CD4-positive, alpha-beta T cell treated with Interleukin-10 for 1 hour (primary cell): ENCODE measurements at regions not wholly inside any gene's neighbourhood (a gene's known extent, or its start where the extent isn't known, plus 50 kb on each side); places are given as distances from the start of the nearest gene placed in this dataset.
"Not testable (repeated sequence)": the region's sequence is repeated elsewhere in the genome, so short reads cannot be mapped to it uniquely, and the experiment has no call there.

Source experiments
- DNase-seq: peaks from one replicate; pipeline ENCODE4 v3.0.0-alpha.2; 2020

DNA sequence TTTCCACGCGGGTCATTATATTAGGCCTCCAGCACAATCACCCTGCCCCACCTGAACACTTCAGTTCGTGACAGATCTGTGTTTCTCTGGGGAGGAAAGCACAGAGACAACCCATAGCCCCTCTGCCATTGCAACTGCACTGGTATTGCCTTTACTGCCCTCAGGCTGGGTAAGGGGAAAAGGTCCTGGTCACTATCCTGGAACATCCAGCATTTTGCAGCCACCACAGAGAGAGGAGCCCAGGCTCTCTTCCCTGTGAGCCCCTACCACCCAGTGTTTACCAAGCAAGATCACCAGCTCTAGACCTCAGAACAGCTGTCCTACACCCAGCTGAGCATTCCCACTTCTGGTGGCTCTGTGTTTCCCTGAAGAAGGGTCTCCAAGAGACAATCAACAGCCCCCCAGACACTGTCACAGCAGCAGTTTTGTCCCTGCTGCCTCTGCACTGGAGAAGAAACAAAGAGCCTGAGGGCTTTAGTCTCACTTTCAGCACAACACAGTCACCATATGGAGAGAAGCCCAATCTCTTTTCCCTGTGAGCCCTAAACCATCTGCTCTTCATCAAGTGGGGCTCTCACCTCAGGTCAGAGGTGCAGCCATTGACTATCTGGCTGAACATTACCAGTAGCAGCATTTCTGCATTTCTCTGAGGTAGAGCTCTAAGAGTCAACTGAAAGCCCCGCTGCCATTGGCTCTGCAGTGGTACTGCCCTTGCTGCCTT, 655.2 kb upstream of the FAM174A start:
- no peak for DNase-seq

DNA sequence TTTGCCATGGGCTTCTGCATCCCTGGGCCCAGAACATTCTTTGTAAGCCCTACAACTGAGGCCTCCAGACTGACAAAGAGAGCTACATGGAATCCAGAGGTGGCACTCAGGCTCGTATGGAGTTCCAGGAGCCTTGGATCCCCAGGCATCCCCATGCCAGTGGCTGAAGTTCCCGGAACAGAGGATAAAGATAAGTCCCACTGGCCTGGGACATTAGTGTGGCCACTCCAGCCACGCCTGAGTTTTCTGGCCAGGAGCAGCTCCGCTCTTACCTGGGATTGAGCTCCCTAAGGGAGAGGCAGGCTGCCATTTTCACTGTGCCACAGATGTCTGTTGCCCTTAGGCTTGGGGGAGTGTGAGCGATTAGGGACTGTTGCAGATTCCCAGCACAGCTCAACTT, 656.3 kb upstream of the FAM174A start:
- DNase-seq: no peak

- DNase-seq: no peak
Observed at GRCh38 chr5:99866740-99867139, 668.4 kb upstream of the FAM174A start.

GRCh38 chr5:99865159-99865558, 670.0 kb upstream of the FAM174A start:
- DNase-seq: no peak

- no peak for DNase-seq
Observed at GRCh38 chr5:99835791-99836190, 699.4 kb upstream of the FAM174A start.

GRCh38 chr5:99827136-99827535, 708.0 kb upstream of the FAM174A start:
- DNase-seq: no peak

- no peak for DNase-seq
Observed at GRCh38 chr5:99817796-99818195, 717.4 kb upstream of the FAM174A start.

- DNase-seq: no peak
Observed at GRCh38 chr5:99814321-99815063, 720.7 kb upstream of the FAM174A start.

DNA sequence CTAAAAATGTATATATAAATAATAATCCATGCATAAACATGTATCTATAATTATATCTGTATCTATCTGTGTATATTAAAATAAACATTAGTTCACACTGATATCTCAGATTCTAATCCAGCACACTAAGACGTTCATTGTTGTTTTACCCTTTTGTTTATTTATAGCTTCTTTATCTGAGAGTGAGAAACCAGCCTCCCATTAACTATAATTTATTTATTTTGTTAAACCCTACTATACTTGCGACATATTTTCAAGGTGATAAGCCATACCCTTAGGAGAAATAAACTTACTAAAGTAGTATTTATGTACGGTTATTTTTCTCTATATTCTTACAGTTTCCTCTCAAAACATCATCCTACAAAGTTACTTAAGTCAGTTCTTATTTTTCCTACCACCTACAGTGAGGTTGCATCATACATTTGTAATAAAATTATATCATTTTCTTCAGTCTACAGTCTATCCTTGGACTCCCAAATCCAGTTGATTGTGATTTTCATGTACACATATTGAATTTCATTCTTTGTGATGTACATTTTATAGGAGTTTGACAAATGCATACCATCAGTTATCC, 726.4 kb upstream of the FAM174A start:
- no peak for DNase-seq

DNA sequence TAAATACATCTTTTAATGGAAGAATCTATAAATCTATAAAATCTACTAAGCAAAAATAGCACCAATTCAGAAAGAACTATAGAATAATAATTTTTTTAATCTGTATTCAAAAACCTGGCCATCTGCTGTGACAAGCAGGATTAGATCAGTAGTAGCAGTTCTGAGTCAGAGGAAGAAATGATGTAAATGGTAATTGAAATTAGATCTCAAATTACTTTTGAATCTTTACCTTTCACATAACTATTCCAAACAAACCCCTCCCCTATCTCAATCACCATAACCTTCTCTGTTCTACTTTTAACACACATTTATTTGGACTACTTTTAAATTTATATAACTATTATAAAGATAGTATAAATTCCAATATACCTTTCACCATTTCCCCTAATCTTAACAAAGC, 727.8 kb upstream of the FAM174A start:
- DNase-seq: no peak

GRCh38 chr5:99795031-99795430, 740.1 kb upstream of the FAM174A start:
- no peak for DNase-seq

GRCh38 chr5:99788482-99788881, 746.7 kb upstream of the FAM174A start:
- no peak for DNase-seq

GRCh38 chr5:99775189-99775588, 760.0 kb upstream of the FAM174A start:
- DNase-seq: no peak

DNA sequence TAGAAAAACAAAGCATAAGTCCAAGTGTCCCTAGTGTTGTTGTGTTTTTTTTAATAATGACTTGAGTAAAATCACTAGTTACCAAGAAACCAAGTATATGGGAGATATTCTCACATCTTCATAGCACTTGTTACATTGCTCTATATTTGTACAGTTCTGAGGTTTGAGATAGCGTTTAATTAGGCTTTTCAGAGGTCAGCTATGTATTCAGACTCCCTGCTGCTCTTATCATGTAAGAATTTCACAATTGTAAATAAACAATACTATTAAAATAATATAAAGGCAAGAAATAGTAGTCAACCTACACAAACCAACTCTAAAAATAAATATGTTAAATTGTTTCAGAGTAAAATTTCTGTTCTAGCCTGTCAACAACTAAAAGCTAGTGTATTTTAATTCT, 761.9 kb upstream of the FAM174A start:
- DNase-seq: no peak

- no peak for DNase-seq
Observed at GRCh38 chr5:99771296-99771695, 763.9 kb upstream of the FAM174A start.

DNA sequence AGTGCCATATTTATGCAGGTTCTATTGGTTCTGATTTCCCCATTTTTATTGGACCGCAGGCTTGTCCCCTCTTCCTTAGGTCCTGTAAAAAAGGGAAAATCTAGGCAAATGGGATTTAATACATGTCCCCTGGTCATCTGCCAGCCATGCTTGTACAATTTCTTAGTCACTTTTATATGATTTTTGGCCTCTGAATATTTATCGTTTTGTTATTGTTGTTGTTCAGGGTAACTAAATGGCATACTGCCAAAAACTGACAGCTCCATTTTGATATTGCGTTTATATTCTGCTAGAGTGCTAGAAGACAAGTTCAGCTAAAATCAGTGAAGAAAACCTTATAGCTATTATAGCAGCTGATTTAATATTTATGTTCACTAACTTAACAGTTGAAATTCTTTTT, 770.2 kb upstream of the FAM174A start:
- DNase-seq: no peak

DNA sequence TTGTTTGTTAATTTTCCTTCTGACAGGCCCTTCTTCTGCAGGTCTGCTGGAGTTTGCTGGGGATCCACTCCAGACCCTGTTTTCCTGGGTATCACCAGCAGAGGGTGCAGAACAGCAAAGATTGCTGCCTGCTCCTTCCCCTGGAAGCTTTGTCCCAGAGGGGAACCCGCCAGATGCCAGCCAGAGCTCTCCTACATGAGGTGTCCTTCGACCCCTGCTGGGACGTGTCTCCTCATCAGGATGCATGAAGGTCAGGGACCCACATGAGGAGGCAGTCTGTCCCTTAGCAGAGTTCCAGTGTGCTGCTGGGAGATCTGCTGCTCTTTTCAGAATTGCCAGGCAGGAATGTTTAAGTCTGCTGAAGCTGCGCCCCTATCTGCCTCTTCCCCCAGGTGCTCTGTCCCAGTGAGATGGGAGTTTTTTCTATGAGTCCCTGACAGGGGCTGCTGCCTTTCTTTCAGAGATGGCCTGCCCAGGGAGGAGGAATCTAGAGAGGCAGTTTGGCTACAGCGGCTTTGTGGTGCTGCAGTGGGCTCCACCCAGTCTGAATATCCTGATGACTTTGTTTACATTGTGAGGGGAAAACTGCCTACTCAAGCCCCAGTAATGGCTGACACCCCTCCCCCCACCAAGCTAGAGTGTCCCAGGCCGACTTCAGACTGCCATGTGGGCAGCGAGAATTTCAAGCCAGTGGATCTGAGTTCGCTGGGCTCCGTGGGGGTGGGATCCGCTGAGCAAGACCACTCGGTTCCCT, 772.0 kb upstream of the FAM174A start:
- DNase-seq: no peak

- no peak for DNase-seq
Observed at GRCh38 chr5:99747342-99747741, 787.8 kb upstream of the FAM174A start.

- DNase-seq: not testable (repeated sequence)
Observed at GRCh38 chr5:99733146-99733545, 802.0 kb upstream of the FAM174A start.

GRCh38 chr5:99730653-99731052, 801.8 kb upstream of the CHD1 start:
- DNase-seq: not testable (repeated sequence)

DNA sequence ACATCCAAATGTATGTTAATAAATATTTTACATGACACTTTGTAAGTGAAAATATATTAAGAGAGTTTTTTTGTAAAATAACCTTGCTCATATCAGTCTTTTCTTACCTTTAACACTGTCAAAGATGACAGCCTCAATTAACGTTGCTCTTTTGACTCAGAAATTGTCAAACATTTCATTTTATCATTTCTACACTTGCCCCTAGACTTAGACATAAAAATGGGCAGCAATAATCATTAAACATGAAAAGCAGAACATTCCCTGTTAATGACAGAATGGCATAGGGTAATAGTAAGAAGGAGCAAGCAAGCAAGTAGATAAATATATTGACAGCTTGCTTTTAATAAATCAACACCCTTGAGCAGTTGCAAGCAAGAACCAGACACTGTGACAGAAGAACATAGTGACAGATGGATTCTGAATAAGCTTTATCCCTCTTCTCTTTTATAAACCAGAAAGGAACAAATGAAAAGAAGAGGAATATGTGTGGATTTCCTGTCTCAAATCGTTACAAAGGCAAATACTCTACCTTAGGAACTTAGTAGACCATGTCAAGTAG, 796.0 kb upstream of the CHD1 start:
- DNase-seq: no peak

GRCh38 chr5:99721506-99721905, 792.7 kb upstream of the CHD1 start:
- no peak for DNase-seq

DNA sequence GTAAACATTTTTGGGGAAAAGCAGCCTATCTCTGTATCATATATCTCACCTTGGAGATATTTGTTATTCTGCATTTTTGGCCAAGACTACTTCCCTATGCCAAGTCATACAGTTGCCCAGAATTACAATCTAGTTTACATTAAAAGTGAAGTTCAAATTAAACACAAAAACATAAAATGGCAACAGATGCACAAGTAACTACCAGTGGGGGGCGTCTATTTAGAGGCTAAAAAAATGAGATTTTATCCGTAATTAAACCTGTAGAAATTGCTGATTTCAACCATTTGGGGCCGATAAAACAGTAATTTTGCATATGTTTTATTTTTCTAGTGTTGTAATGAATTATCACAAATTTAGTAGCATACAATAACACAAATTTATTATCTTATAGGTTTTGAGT, 787.1 kb upstream of the CHD1 start:
- no peak for DNase-seq
